SIG-M5 (cell line): ENCODE measurements at regions not wholly inside any gene's neighbourhood (a gene's known extent, or its start where the extent isn't known, plus 50 kb on each side); places are given as distances from the start of the nearest gene placed in this dataset.
"Not testable (repeated sequence)": the region's sequence is repeated elsewhere in the genome, so short reads cannot be mapped to it uniquely, and the experiment has no call there.

ENCODE experiments used
- DNase-seq: peaks from one replicate; lab custom pipeline; 2025; lab: John Stamatoyannopoulos, UW

DNA sequence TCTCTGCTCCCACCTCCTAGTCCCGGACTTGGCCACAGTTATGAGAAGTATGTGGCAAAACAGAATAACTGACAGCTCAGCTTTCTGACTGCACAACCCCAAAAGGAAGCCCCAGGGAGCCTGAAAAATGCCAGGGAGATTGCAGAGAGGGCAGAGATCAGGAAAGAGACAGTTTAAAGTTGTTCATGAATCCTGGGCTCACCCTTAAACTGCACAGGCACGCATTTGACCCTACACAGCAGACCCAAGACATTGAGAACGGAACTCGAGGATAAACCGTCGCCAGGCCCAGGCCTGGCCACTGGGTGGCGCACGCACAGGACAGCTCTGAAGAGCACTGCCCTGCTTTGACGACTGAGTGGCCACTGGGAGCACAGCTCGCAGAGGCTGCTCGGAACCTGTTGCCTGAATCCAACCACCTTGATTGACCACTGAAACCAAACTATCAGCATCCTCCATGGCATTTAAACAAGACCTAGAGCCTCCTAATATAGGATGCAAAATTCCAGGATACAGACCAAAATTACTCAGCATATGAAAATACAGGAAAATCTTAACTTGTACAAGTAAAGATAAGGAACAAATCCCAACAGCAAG, 114.0 kb downstream of the C16orf95 start:
- no peak for DNase-seq

DNA sequence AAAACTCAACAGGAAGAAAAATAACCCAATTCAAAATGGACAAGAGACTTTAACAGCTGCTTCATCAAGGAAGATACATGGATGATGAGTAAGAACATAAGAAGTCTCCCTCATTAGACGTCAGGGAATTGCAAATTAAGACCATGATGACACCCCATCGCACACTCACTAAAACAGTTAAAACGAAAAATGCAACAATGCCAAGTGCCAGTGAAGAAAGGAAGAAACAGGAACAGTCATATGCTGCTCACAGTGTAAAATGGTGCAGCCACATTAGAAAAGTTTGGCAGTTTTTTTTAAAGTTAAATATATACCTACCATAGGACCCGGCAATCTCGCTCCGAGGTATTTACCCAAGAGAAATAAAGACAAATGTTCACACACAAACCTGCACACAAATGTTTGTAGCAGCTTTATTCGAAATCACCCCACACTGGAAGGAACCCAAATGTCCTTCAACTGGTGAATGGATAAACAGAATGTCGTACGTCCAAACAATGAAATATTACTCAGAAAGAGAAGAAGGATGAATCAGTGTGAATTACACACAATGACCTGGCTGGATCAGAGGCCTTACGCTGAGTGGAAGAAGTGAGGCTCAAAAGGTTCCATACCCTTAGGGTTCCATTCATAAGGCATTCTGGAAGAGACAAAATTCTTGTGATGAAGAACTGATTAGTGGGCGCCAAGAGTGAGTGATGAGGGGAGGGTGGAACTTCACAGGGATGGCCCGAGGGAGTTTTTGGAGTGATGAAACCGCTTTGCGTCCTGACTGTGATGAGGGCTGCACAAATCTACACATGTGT, 110.3 kb downstream of the C16orf95 start:
- DNase-seq = no peak

DNA sequence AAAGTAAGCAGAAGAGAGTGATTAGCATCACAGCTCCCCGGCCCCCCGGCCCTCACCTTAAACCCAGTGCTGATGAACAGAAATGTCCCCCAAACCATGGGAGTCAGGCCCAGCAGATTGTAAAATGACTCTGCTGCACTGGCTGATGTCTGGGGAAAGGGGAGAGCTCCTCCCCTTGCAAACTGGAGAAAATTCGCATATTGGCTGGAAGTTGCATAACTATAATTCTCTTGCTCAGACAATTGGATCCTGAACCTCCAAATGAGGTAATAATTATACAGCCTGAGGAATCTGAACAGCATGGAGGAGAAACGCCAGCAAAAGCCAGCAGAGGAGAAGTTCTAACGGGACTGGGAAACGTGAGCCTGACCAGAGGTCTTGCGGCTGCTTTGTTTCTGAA, 109.7 kb downstream of the C16orf95 start:
- no peak for DNase-seq

DNA sequence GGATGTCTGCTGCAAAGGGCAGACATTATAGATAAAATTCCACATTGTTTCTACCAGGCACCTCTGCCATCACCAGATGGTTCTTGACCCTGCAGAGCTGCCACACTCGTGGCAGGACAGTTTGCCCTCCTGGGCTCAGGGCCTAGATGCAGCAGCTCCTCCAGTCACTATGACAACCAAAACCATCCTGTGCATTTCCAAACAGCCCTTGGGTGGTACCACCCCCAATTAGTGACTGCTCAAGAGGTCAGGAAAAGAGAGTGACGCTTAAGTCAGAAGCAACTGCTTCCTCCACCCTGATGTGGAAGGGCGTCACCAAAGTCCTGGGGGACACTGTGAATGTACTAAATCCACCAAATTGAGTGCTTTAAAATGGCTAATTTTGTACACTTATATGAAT, 109.2 kb downstream of the C16orf95 start:
- DNase-seq = no peak

DNA sequence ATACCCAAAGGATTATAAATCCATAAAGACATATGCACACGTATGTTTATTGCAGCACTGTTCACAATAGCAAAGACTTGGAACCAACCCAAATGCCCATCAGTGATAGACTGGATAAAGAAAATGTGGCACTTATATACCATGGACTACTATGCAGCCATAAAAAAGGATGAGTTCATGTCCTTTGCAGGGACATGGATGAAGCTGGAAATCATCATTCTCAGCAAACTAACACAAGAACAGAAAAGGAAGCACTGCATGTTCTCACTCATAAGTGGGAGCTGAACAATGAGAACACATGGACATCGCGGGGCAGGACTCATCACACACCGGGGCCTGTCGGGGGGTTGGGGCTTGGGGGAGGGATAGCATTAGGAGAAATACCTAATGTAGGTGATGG, 108.2 kb downstream of the C16orf95 start:
- not testable (repeated sequence) for DNase-seq

DNA sequence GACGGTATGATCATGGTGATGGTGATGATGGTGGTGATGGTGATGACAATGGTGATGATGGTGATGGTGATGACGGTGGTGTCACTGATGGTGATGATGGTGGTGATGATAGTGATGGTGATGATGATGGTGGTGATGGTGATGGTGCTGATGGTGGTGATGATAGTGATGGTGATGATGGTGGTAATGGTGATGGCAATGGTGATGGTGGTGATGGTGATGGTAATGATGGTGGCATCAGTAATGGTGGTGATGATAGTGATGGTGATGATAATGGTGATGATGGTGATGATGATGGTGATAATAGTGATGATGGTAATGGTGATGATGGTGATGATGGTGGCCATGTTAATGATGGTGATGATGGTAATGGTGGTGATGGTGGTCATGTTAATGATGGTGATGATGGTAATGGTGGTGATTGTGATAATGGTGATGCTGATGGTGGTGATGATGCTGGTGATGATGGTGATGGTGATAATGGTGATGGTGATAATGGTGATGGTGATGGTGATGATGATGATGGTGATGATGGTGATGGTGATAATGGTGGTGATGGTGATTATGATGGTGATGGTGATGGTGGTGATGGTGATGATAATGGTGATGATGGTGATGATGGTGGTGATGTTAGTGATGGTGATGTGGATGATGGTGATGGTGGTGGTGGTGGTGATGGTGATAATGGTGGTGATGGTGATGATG, 107.2 kb downstream of the C16orf95 start:
- DNase-seq = no peak

DNA sequence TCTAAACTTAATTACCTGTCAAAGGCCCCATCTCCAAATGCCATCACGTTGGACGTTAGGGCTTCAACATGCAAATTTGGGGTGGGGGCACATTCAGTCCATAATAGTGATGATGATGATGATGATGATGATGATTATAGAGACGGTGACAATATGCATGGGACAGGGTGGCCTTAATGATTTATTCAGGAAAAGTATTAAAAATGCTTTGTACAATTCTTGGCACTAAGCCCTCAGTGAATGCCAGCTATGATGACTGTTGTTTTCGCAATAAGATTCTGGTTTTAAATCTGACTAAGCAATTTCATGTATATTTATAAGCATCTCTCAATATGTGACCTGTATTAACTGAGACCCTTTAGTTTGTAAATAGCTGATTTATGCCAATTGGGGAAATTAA, 106.3 kb downstream of the C16orf95 start:
- no peak for DNase-seq

DNA sequence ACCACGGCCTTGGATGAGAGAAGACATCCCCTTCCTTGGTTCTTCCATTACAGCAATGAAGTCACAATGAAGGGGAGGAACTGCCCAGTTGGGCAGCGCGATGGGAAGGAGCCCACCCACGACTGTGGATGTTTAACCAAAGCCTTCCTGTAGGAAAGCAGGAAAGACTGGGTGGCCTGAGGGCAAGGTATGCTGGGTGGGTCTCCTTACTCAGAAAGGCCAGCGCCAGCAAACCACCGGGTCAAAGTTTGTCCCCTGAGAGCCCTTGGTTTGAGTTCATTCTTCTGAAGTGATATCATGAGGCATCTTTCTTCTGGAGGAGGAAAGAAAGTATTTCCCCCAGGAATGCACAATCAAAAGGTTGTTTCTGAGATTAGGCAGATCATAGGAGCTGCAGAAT, 105.2 kb downstream of the C16orf95 start:
- DNase-seq = no peak

DNA sequence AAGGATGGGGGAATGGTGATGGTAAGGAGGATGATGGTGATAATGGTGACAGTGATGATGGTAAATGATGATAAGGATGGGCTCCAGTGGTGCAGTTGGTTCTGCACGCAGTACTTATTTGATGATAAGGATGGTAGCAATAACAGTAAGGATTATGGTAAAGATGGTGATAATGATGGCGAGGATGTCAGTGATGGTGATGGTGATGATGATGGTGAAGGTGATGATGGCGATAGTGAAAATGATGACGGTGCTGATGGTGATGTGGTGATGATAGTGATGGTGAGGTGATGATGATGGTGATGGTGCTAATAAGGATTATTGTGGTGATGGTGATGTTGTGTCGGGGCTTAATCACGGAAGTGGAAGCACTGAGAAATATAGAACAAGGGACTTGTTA, 103.7 kb downstream of the C16orf95 start:
- DNase-seq = no peak

DNA sequence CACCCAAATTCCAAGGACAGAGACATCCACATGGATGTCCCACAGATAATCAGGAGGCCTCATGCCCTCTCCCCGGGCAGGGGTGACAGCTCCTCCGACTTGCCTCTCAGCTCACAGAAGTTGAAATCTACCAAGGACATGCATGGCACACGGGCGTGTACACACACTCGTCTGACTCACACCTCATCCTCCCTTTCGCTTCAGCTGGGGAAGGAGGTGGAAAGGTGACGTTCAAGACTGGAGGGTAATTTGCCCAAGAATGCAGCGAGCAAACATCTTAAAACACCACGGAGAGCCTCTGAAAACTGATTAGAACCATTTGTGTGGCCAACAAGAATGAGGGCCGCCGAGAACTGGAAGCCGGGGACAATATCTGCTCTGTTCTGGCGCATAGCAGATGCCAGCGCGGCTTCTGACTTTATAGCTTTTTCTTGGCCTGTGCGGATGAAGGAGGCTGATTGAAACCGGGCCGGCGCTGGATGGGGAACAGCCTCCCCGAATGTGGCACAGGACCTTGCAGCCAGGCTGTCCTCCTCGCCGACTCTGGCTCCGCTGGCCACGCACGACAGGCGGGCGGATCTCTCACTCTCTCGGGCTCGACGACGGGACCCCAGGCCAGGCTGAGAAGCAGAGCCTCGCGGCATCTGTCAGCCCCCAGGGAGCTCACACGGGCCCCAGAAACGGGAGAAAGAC, 100.9 kb downstream of the C16orf95 start:
- no peak for DNase-seq

DNA sequence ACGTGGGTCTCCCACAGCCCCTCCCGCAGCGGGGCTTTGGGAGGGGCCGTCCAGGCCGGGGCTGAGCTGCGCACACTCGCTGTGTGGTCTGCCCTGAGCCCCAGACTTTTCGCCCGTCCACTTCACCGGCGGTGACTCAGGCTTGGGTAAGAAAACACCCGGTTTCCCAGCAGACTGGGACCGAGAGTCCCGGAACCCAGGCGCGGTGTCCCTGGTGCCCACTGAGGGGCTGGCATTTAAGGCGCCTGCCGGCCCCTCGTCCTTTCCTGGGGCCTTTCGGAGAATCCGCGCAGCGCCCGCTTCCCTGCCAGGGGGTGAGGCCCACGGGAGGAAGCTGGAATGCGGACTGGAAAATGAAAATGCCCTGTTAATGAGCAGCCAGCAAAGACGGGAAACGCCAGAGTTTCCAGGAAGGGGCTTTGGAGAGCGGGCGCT, 100.3 kb downstream of the C16orf95 start:
- no peak for DNase-seq

DNA sequence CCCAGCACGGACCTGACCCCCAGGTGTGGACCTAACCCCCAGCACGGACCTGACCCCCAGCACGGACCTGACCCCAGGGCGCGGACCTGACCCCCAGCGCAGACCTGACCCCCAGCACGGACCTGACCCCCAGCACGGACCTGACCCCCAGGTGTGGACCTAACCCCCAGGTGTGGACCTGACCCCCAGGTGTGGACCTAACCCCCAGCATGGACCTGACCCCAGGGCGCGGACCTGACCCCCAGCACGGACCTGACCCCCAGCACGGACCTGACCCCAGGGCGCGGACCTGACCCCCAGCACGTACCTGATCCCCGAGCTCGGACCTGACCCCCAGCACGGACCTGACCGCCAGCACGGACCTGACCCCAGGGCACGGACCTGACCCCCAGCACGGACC, 99.4 kb downstream of the C16orf95 start:
- not testable (repeated sequence) for DNase-seq

DNA sequence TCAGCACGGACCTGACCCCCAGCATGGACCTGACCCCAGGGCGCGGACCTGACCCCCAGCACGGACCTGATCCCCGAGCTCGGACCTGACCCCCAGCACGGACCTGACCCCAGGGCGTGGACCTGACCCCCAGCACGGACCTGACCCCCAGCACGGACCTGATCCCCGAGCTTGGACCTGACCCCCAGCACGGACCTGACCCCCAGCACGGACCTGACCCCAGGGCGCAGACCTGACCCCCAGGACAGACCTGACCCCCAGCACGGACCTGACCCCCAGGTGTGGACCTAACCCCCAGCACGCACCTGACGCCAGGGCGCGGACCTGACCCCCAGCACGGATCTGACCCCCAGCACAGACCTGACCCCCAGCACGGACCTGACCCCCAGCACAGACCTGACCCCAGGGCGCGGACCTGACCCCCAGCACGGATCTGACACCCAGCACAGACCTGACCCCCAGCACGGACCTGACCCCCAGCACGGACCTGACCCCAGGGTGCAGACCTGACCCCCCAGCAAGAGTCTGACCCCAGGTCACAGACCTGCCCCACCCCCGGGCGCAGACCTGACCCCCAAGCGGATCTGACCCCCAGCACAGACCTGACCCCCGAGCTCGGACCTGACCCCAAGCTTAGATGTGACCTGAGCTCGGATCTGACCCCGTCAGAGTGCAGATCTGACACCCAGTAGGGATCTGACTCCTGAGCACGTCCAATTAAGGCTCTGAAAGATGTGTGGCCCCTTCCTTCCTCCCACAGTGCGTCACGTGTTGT, 98.7 kb downstream of the C16orf95 start:
- DNase-seq = no peak

DNA sequence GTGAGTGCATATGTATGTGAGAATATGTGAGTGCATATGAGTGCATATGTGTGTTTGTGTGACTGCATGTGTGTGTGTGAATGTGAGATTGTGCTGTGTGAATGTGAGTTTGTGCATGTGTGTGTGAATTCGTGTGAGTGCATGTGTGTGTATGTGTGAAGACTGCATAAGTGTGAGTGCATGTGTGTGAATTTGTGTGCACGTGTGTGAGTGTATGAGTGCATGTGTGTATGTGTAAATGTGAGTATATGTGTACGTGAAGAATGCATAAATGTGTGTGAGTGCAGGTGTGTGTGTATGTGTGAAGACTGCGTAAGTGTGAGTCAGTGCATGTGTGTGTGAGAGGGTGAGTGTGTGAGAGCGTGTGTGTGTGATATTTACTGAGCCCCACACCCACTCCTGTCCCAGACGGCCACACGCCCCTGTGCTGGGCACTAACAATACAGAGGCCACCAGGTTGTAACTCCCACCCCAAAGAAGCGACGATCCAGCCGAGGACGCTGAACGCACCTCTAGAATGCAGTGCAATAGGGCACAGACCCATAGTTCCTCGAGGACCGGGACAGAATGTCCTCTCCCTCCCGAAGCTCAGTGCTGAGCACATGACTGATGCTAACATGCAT, 97.8 kb downstream of the C16orf95 start:
- no peak for DNase-seq

DNA sequence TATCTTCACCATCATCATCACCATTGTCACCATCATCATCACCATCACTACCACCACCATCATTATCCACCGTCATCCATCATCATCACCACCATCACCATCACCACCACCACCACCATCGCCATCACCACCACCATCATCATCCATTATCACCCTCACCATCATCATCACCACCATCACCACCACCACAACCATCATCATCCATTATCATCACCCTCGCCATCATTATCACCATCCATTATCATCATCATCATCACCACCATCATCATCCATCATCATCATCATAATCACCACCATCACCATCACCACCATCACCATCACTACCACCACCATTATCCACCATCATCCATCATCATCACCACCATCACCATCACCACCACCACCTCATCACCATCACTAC, 95.6 kb downstream of the C16orf95 start:
- no peak for DNase-seq

DNA sequence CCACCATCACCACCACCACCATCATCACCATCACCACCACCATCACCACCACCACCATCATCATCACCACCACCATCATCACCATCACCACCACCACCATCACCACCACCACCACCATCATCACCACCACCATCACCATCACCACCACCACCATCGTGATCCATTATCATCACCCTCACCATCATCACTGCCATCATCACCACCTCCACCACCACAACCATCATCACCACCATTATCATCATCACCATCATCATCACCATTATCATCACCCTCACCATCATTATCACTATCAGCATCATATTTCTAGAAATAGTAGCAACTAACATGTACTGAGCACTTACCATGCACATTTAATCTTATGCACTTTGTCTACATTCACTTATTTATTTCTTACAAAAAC, 94.9 kb downstream of the C16orf95 start:
- no peak for DNase-seq

DNA sequence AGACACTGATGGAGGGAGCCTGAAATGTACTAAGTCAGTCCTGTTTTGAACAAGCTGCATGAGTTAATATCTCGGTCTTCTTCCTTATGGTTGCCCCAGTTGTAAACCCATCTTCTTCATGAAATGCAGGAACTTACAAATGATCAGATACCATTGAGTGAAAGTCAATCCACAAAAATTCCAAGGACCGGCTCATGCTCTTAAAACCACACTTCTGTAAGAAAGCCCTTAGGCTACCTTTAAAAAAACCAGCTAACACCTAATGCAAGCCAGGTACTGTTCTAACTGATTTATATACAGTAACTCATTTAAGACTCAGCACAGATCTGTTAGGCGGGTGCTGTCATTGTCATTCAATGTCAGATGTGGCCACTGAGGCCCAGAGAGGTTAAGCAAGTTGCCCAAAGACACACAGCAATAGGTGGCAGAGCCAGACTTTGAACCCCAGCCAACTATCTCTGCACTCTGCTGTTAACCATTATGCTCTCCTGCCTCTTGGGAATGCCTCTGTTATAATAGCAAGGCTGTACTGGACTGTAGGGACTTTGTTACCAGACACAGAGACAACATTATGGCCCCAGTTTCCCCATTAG, 93.4 kb downstream of the C16orf95 start:
- no peak for DNase-seq

DNA sequence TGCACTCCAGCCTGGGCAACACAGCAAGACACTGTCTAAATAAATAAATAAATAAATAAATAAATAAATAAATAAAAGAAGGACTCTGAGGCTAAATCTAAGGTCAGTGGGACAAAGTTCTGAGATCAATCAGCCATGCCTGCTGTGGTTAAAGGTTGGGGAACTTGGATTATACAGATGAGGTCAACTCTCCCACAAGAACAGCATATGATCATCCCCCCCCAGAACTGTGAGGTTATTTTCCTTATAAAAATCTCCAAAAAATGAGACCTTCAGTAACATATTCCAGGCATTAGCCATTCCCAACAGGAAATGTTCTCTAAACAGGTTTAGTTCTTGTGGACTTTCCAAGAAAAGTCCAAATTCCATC, 90.3 kb downstream of the C16orf95 start:
- DNase-seq = no peak

DNA sequence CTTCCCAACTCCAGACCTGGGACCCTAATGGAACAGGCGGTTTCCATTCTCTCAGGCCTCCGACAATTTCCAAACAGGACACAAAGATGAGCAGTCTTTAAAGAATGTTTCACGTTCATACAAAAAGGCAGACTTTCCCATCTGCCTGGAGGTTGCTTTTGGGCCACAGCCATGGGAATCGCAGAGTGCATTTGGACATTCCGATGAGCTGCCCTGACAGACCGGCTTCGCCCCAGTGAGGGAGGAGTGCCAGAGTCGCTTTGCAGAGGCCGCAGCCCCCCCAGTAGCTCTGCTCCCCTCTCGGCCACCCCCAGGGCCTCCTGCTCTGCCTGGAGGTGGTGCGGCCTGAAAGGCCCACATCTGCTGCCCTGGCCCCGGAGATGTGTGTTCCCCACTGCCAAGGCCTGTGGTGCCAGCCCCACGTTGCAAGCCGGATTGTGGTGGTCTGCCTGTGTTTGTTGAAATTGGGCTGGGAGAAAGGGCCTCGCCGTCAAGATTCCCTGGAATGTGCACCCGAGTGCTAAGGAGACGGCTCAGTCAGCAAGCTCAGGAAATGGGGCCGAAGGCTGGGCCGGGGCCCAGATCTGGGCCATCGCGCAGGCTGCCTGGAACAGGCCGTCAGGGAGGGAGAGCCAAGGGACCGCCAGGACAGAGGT, 89.8 kb downstream of the C16orf95 start:
- no peak for DNase-seq

DNA sequence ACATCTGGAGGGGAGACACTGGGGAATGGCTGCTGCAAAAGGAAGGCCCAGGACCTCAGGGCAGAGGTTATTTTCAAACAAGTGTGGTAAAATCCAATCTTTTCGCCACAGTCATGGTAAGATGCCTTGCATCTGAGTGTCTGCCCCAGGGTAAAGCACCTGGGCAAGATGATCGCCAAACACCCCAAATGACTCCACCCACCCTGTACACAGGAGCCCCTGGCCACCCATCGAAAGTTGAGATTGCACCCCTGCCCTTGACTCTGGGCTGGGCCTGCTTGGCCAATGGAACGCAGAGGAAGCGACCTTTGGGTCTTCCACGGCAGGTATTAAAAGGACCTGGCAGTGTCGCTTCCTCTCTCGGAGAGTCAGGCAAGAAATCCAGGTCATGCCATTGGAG, 88.8 kb downstream of the C16orf95 start:
- DNase-seq = no peak
